HG02571 (cell line): ENCODE measurements at regions not wholly inside any gene's neighbourhood (a gene's known extent, or its start where the extent isn't known, plus 50 kb on each side); places are given as distances from the start of the nearest gene placed in this dataset.

Experiments used
- ATAC-seq: cut with Tn5 transposase; IDR thresholded peaks from one replicate; pipeline ENCODE4 v1.9.1; 2021; ENCODE audit warnings: mild to moderate bottlenecking, moderate library complexity; ENCODE audit not compliant: unreplicated experiment

GRCh38 chr20:50386641-50386960 lies 123.6 kb upstream of the PTPN1 start:
- ATAC-seq = no peak

GRCh38 chr20:50387218-50387995 lies 122.8 kb upstream of the PTPN1 start:
- ATAC-seq = no peak

- ATAC-seq = no peak
These were observed 122.2 kb upstream of the PTPN1 start for GRCh38 chr20:50387996-50388332.

- ATAC-seq = no peak
These were observed 121.3 kb upstream of the PTPN1 start for GRCh38 chr20:50388733-50389437.

- ATAC-seq = no peak
These were observed 120.8 kb upstream of the PTPN1 start for GRCh38 chr20:50389438-50389807.

GRCh38 chr20:50389808-50390684 lies 120.1 kb upstream of the PTPN1 start:
- ATAC-seq = no peak

GRCh38 chr20:50390685-50391443 lies 119.3 kb upstream of the PTPN1 start:
- no peak for ATAC-seq

- no peak for ATAC-seq
These were observed 118.6 kb upstream of the PTPN1 start for GRCh38 chr20:50391444-50392137.

- no peak for ATAC-seq
These were observed 117.9 kb upstream of the PTPN1 start for GRCh38 chr20:50392138-50392866.

GRCh38 chr20:50393242-50393641 lies 116.9 kb upstream of the PTPN1 start:
- no peak for ATAC-seq

- ATAC-seq = no peak
These were observed 116.1 kb upstream of the PTPN1 start for GRCh38 chr20:50393990-50394561.

- no peak for ATAC-seq
These were observed 115.6 kb upstream of the PTPN1 start for GRCh38 chr20:50394569-50394968.

GRCh38 chr20:50395251-50395729 lies 114.9 kb upstream of the PTPN1 start:
- no peak for ATAC-seq

GRCh38 chr20:50395914-50396488 lies 114.2 kb upstream of the PTPN1 start:
- no peak for ATAC-seq

GRCh38 chr20:50396623-50397022 lies 113.6 kb upstream of the PTPN1 start:
- no peak for ATAC-seq

- ATAC-seq = no peak
These were observed 113.1 kb upstream of the PTPN1 start for GRCh38 chr20:50397058-50397457.

- no peak for ATAC-seq
These were observed 112.1 kb upstream of the PTPN1 start for GRCh38 chr20:50398064-50398463.

- no peak for ATAC-seq
These were observed 111.7 kb upstream of the PTPN1 start for GRCh38 chr20:50398471-50398820.
